Endothelial cell (in vitro differentiated cells): ENCODE measurements at regions not wholly inside any gene's neighbourhood (a gene's known extent, or its start where the extent isn't known, plus 50 kb on each side); places are given as distances from the start of the nearest gene placed in this dataset.

Experiments
- DNase-seq: peaks from one replicate; pipeline ENCODE4 v3.0.0; 2021; ENCODE audit warnings: low spot score
- H3K27ac Mint-ChIP-seq: one replicate; pipeline ENCODE4 v1.8.0; 2021; ENCODE audit warnings: mixed read lengths, inconsistent platforms; ENCODE audit not compliant: unreplicated experiment
- H3K27me3 Mint-ChIP-seq: one replicate; pipeline ENCODE4 v1.8.0; 2021; ENCODE audit warnings: mild to moderate bottlenecking, moderate library complexity, mixed read lengths, inconsistent platforms; ENCODE audit not compliant: unreplicated experiment
- H3K36me3 Mint-ChIP-seq: one replicate; pipeline ENCODE4 v1.8.0; 2021; ENCODE audit warnings: mild to moderate bottlenecking, low read depth, mixed read lengths, inconsistent platforms; ENCODE audit not compliant: unreplicated experiment
- H3K4me1 Mint-ChIP-seq: one replicate; pipeline ENCODE4 v1.8.0; 2021; ENCODE audit warnings: mild to moderate bottlenecking, mixed read lengths, inconsistent platforms; ENCODE audit not compliant: unreplicated experiment
- H3K4me3 Mint-ChIP-seq: one replicate; pipeline ENCODE4 v1.8.0; 2021; ENCODE audit warnings: mild to moderate bottlenecking, mixed read lengths, inconsistent platforms; ENCODE audit not compliant: unreplicated experiment
- H3K9me3 Mint-ChIP-seq: one replicate; pipeline ENCODE4 v1.8.0; 2021; ENCODE audit warnings: mixed read lengths, inconsistent platforms; ENCODE audit not compliant: unreplicated experiment
- CTCF ChIP-seq: fragments of 200-600 bp; sonication (generic); IDR thresholded peaks from one replicate; pipeline ENCODE4 v1.5.0; 2021; ENCODE audit warnings: antibody characterized with exemption; ENCODE audit not compliant: unreplicated experiment

GRCh38 chr2:48124592-48124991, 189.9 kb upstream of the FOXN2 start:
- Mint-ChIP-seq H3K27ac (no peak overlapping the region), H3K9me3 (no peaks in the 10 kb centered on the region), H3K36me3 (no peaks in the 10 kb centered on the region), H3K4me1 (no peaks in the 10 kb centered on the region), H3K27me3 (no peaks in the 10 kb centered on the region), H3K4me3 (no peak overlapping the region)
- TF ChIP-seq CTCF = no peak
- DNase-seq = no peak

DNA sequence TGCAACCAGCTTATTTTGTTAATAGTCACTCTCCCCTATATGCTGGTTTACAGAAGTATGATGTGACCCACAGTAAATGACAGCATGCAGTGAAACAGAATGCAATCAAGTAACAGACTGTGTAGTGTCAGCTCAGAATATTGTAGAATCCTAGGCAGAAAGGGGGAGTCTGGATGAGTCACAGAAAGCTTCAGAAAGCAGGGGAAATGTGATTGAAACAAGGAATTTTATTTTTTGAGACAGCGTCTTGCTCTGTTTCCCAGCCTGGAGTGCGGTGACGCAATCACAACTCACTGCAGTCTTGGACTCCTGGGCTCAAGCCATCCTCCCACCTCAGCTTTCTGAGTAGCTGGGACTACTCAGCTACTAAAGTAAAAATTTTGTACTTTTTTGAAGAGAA, 188.3 kb upstream of the FOXN2 start:
- H3K4me1 Mint-ChIP-seq = peaks cover 4% of the 10 kb centered on the region

GRCh38 chr2:48127612-48128191, 186.8 kb upstream of the FOXN2 start:
- no peak for TF ChIP-seq CTCF
- H3K36me3 Mint-ChIP-seq = no peaks in the 10 kb centered on the region
- H3K27ac Mint-ChIP-seq = no peak overlapping the region
- no peak for DNase-seq
- no peaks in the 10 kb centered on the region for H3K9me3 Mint-ChIP-seq
- H3K4me3 Mint-ChIP-seq = no peak overlapping the region
- peaks cover 9% of the 10 kb centered on the region for H3K4me1 Mint-ChIP-seq
- H3K27me3 Mint-ChIP-seq = no peaks in the 10 kb centered on the region

More for the DNA sequence above, 188.3 kb upstream of the FOXN2 start:
- DNase-seq = no peak
- Mint-ChIP-seq H3K36me3 (no peaks in the 10 kb centered on the region), H3K4me3 (no peak overlapping the region), H3K9me3 (no peaks in the 10 kb centered on the region), H3K27me3 (no peaks in the 10 kb centered on the region), H3K27ac (no peak overlapping the region)
- TF ChIP-seq CTCF = no peak

- no peak overlapping the region for H3K4me3 Mint-ChIP-seq
- no peaks in the 10 kb centered on the region for H3K27me3 Mint-ChIP-seq
- TF ChIP-seq CTCF = no peak
- H3K36me3 Mint-ChIP-seq = no peaks in the 10 kb centered on the region
- no peaks in the 10 kb centered on the region for H3K9me3 Mint-ChIP-seq
- no peak overlapping the region for H3K27ac Mint-ChIP-seq
- H3K4me1 Mint-ChIP-seq = peaks cover 9% of the 10 kb centered on the region
- DNase-seq = no peak
Measured at GRCh38 chr2:48129293-48129950, 185.1 kb upstream of the FOXN2 start.

GRCh38 chr2:48131539-48132270, 182.8 kb upstream of the FOXN2 start:
- Mint-ChIP-seq H3K36me3 (no peaks in the 10 kb centered on the region), H3K4me1 (peaks cover 9% of the 10 kb centered on the region), H3K9me3 (no peaks in the 10 kb centered on the region), H3K27ac (peak overlapping the region; percentile 65), H3K4me3 (no peak overlapping the region), H3K27me3 (no peaks in the 10 kb centered on the region)
- no peak for TF ChIP-seq CTCF
- no peak for DNase-seq
